Suprapubic skin (tissue), 3 donors: ENCODE measurements at regions not wholly inside any gene's neighbourhood (a gene's known extent, or its start where the extent isn't known, plus 50 kb on each side); places are given as distances from the start of the nearest gene placed in this dataset.

Experiments used
- EP300 ChIP-seq: sonication (generic); formaldehyde crosslinking; IDR thresholded peaks from one replicate; pipeline ENCODE4 v1.6.1; 2017; ENCODE audit warnings: antibody characterized with exemption
- POLR2A ChIP-seq, 2 donors: fragments of 450-650 bp; IDR thresholded peaks; one replicate each; pipeline ENCODE4 v1.6.1; 2017; ENCODE audit warnings: antibody characterized with exemption in 2 of 2, mild to moderate bottlenecking in 2 of 2, moderate library complexity in 2 of 2
- TF ChIP-seq, protein P1 (sequence below), 2 donors: fragments of 200-600 bp in 1 of 2; fragments of 450-650 bp in 1 of 2; sonication (generic) in 1 of 2; IDR thresholded peaks; one replicate each; pipeline ENCODE4 v1.5.1; 2016 to 2019; ENCODE audit warnings: antibody characterized with exemption in 2 of 2, mild to moderate bottlenecking in 1 of 2, moderate library complexity in 1 of 2

GRCh38 chr6:15948930-15949900, 179.7 kb upstream of the MYLIP start:
- TF ChIP-seq, protein P1, sequence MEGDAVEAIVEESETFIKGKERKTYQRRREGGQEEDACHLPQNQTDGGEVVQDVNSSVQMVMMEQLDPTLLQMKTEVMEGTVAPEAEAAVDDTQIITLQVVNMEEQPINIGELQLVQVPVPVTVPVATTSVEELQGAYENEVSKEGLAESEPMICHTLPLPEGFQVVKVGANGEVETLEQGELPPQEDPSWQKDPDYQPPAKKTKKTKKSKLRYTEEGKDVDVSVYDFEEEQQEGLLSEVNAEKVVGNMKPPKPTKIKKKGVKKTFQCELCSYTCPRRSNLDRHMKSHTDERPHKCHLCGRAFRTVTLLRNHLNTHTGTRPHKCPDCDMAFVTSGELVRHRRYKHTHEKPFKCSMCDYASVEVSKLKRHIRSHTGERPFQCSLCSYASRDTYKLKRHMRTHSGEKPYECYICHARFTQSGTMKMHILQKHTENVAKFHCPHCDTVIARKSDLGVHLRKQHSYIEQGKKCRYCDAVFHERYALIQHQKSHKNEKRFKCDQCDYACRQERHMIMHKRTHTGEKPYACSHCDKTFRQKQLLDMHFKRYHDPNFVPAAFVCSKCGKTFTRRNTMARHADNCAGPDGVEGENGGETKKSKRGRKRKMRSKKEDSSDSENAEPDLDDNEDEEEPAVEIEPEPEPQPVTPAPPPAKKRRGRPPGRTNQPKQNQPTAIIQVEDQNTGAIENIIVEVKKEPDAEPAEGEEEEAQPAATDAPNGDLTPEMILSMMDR (IDR thresholded peaks at IDR 0.05) = no peak
- TF ChIP-seq POLR2A (IDR thresholded peaks at IDR 0.05) (no peak), EP300 (no peak)
